ENCODE measurements at regions not wholly inside any gene's neighbourhood (a gene's known extent, or its start where the extent isn't known, plus 50 kb on each side); places are given as distances from the start of the nearest gene placed in this dataset.
"Not testable (repeated sequence)": the region's sequence is repeated elsewhere in the genome, so short reads cannot be mapped to it uniquely, and the experiment has no call there.

DNA sequence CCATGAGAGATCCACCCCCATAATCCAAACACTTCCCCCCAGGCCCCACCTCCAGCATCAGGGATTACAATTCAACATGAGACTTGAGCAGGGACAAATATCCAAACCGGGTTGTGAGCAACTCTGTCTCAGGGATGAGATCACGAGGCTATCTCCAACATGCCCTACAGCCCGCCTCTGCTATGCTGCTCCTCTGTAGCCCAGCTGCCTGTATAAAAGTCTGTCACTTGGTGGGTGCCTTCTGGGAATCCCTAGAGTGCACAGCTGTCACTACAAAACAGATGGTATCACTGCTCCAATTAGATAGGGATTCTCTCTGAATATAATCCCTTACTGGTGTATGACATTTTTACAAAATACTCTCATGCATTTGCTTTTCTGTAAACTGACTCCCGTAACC is 114.9 kb upstream of the NANOS1 start:
- no peak for DNase-seq (ENCODE audit: low read depth in 2 of 2)

DNA sequence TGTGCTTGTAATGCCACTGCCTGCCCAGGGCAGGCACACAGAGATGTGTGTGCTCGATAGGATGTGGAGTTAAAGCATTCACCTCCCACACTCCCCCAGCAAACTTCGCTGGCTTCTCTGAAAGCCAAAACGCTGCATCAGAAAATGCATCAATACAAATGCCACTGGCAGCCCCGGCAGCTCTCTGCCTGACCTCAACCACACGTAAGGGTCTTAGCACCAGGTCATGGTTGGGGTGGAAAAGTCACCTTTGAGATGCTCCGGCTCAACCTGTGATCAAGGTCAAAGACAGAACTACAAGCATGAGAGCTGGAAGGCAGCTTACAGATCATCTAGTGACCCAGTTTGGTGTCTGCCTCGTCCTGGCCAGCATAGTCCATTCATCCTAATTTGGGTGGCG is 114.4 kb upstream of the NANOS1 start:
- no peak for DNase-seq (ENCODE audit: low read depth in 2 of 2)

- no peak for DNase-seq (ENCODE audit: low read depth in 2 of 2)
Observed at GRCh38 chr10:118916777-118917176, 112.7 kb upstream of the NANOS1 start.

- DNase-seq (ENCODE audit: low read depth in 2 of 2), result no peak
Observed at GRCh38 chr10:118917701-118918100, 111.8 kb upstream of the NANOS1 start.

DNA sequence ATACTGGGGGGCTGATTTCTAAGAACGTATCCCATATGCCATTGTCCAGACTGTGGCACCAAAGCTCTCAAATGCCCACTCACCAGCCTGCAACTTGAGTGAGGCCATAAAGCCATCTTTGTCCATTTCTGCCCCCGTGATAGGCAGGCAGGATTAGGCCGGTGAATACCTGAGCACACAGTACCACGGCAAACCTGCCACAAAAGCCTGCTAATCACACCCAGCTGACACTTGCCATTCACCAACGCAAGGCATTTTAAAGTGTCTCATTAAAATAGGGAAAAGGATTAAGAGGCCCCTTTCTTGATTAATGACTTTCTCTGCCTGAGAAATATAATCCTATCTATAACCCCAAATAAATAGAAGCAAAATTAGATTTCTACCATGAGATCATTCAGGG is 111.4 kb upstream of the NANOS1 start:
- no peak for DNase-seq (ENCODE audit: low read depth in 2 of 2)

GRCh38 chr10:118918587-118918986 is 110.9 kb upstream of the NANOS1 start:
- DNase-seq (ENCODE audit: low read depth in 2 of 2), result no peak

DNA sequence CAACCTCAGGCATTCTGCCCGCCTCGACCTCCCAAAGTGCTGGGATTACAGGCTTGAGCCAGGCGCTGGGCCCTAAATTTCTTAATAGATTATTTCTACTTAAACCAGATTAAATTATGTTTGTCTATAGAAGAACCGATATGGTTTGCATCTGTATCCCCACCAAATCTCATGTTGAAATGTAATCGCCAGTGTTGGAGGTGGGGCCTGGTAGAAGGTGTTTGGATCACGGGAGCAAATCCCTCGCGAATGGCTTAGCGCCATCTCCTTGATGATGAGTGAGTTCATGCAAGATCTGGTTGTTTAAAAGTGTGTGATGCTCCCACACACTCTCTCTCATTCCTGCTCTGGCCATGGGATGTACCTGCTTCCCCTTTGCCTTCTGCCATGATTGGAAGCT is 109.3 kb upstream of the NANOS1 start:
- no peak for DNase-seq (ENCODE audit: low read depth in 2 of 2)

DNA sequence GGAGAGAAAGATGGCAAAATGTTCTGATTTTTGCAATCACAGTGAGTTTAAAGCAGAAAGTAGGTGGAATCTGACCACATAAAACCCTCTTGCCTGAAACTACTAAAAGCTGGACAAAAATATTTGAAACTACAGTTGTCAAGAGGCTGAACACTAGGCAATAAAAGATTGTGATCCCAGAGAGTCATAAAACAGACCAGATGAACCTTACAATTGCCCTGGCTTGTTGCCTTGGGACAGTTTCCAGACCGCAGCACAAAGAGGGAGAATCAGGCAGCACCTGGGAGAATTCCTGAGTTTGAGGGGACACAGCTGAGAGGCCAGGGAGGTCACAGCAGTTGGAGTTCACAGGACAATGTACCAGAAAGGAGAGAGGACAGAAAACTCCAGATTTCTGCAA is 107.3 kb upstream of the NANOS1 start:
- no peak for DNase-seq (ENCODE audit: low read depth in 2 of 2)

- DNase-seq (ENCODE audit: low read depth in 2 of 2), result no peak
Observed at GRCh38 chr10:118922972-118923371, 106.5 kb upstream of the NANOS1 start.

DNA sequence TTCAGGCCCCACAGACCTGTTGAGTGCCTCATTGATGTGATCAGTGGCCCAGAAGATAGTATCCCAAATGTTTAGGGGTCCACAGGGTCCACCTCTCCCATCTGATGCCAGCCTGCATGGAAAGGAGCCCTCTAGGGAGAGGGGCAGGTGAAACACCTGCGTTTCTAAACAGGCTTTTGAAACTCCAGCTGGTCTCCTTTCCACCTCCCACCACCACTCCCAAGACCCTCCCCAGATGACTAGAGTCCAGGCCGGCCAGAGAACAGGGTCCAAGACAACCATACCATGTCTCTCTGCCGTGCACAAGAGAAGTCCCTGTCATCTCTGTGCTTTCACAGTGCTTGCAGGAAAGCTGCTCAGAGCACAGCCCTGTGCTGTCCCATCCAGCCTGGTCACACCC is 105.0 kb upstream of the NANOS1 start:
- DNase-seq (ENCODE audit: low read depth in 2 of 2), result no peak

DNA sequence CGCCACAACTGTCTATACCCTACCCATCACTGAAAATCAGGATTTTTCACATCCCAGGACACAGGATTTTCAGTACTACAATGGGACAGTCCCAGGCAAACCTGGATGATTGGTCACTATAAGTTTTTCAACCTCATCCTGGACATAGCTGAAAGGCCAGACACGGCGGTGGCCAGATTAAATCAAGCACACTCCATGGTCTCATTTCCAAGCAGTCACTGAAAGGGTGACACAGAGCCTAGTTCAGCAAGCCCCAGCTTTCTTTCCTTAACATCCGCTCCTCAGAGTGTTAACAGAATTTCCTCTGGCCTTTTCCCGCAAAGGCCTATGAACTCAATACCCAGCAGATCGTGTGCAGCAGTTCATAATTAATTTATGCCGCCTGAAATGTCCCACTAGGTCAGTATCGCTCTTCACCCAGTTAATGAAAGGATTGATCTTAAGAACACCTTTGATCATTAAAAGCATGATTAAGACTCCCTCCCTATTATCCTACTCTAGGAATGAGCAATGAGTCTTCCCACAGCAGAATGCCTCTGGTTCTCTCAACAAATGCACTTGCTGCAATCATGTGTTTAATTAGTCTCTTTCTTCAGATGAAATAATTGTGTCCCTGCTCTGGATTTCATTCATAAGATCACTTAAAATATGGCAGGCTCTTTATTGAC is 104.0 kb upstream of the NANOS1 start:
- DNase-seq (ENCODE audit: low read depth in 2 of 2), result no peak

GRCh38 chr10:118926072-118926417 is 103.5 kb upstream of the NANOS1 start:
- no peak for DNase-seq (ENCODE audit: low read depth in 2 of 2)

- DNase-seq (ENCODE audit: low read depth in 2 of 2), result no peak
Observed at GRCh38 chr10:118926441-118926840, 103.1 kb upstream of the NANOS1 start.

- no peak for DNase-seq (ENCODE audit: low read depth in 2 of 2)
Observed at GRCh38 chr10:118926903-118927302, 102.6 kb upstream of the NANOS1 start.

DNA sequence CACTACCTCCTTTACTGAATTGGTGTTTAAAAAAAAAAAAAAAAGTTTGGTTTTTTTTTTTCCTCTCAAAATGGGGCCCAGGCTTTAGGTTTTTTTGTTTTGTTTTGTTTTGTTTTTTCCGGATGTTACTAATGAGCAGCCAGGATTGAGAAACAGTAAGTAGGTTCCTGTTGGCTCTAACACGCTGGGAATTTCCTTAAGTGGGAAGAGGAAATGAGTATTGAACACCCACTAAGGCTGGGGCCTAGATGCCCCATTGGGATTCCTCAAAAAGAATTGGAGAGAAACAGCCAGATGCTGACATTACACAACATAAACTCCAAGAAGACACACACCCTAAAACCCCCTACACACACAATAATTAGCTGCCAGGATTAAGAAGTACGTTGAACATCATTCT is 102.2 kb upstream of the NANOS1 start:
- DNase-seq (ENCODE audit: low read depth in 2 of 2), result no peak

- no peak for DNase-seq (ENCODE audit: low read depth in 2 of 2)
Observed at GRCh38 chr10:118930614-118931013, 98.9 kb upstream of the NANOS1 start.

DNA sequence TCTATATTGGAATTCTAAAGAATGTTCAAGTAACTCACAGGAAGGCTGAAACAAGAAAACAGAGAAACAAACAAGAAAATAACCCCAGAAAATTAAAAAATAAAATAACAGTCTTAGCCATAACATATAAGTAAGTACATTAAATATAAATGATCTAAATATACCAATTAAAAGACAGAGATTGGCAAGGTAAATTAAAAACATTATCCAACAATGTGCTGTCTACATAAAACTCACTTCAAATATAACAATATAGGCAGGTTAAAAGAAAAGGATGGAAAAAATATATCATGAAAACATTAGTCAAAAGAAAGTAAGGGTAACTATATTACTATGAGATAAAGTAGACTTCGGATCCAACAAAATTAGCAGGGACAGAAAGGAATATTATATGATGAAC is 98.1 kb upstream of the NANOS1 start:
- DNase-seq (ENCODE audit: low read depth in 2 of 2), result no peak

DNA sequence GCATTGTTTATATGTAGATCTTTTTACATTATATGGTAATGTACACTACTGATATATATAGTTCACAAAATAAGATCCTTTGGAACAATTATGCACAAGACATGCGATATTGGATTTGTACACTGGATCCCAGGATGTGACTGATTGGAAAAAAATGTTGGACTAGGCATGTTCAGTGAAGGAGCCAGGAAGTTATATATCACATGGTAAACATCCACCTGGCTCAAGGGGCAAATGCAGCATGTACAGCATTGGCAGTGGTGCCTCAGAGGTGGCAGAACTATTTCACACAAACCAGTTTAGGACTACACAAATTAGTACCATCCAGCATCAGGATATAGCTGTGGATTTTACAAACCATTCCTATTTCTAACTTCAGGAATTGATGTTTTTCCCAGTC is 97.4 kb upstream of the NANOS1 start:
- DNase-seq (ENCODE audit: low read depth in 2 of 2), result not testable (repeated sequence)

DNA sequence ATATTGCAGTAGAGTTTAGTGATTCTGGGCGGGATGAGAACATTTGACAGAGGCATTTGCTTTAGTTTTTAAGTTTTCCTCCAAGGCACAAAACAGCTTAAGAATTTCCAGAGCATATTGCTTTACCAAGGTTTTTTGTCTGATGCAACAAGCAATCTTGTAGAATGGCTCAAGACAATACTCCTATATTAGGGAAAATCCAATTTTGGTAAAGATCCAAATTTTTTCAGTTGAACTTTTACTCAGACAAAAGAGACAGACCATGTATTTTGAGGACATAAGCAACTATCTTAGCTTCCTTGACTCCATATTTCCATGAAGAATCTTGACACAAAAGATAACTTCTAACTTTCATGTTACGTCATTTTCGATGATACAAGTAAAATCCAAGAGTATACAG is 92.3 kb upstream of the NANOS1 start:
- no peak for DNase-seq (ENCODE audit: low read depth in 2 of 2)

DNA sequence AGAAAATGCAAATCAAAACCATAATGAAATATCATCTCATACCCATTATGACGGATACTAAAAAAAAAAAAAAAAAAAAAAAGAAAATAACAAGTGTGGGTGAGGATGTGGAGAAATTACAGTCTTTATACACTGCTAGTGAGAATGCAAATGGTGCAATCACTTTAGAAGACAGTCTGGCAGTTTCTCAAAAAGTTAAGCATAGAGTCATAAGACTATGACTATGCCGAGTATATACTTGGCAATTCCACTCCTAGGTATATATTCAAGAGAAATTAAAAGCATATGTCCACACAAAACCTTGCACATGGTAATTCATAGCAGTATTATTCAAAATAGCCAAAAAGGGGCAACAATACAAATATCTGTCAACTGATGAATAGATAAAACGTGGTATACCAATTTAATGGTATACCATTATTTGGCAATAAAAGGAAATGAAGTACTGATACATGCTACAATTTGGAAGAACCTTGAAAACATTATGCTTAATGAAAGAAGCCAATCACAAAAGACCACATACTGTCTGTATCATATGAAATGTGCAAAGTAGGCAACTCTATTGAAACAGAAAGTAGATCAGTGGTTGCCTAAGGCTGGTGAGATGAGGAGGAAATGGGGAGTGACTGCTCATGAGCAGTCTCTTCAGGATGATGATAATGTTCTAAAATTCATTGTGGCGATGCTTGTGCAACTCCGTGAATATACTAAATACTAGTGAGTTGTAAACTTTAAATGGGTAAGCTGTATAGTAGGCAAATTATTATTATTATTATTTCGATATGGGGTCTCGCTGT is 90.1 kb upstream of the NANOS1 start:
- no peak for DNase-seq (ENCODE audit: low read depth in 2 of 2)

DNA sequence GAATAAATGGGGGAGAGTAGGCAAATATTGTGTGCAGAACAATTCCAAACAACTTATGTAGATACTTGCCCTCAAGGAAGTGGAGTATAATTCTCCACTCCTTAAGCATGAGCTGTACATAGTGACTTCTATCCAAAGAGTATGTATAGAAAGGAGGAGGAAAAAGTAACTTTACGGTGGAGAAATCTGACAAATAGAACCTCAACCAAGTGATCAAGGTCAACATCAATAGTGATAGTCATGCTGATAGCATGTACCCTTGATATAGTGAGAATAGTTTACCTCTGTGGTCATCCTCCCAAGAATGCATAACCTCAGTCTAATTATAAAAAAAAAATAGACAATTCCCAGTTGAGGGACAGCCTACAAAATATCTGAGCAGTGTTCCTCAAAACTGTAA is 89.1 kb upstream of the NANOS1 start:
- no peak for DNase-seq (ENCODE audit: low read depth in 2 of 2)

DNA sequence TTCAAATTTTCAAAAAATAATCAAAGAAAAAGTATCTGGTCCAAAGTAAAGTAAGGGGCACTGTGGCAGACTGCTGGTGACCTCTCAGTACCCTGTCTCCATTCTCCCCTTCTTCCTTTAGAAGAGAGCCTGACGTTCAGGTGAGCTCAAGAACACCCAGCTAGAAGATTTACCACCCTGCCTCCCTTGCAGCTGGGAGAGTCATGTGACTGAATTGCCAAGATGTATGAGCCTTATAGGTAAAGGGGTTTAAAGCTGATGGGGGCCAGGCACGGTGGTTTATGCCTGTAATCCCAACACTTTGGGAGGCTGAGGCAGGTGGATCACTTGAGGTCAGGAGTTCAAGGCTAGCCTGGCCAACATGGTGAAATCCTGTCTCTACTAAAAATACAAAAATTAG is 86.3 kb upstream of the NANOS1 start:
- DNase-seq (ENCODE audit: low read depth in 2 of 2), result no peak

- no peak for DNase-seq (ENCODE audit: low read depth in 2 of 2)
Observed at GRCh38 chr10:118944959-118945633, 84.4 kb upstream of the NANOS1 start.

Measured in stimulated activated CD8-positive, alpha-beta memory T cell treated with anti-CD3 and anti-CD28 coated beads, Interleukin-7, amount 100 ng/mL, for 4 hours (primary cell).